K562 (cell line): ENCODE measurements at regions not wholly inside any gene's neighbourhood (a gene's known extent, or its start where the extent isn't known, plus 50 kb on each side); places are given as distances from the start of the nearest gene placed in this dataset.

Experiments
- ATAC-seq: fragments of 200-7000 bp; cut with Tn5 transposase; 3 replicates; pipeline ENCODE4 v1.9.1; 2020; ENCODE audit warnings: moderate library complexity
- BruUV-seq: library from RNA; stranded (reverse); fragments of 400-500 nt; replicated peaks from 2 replicates; lab custom pipeline; 2021; lab: Mats Ljungman, UMichigan
- CTCF ChIA-PET: fragments of 300-600 bp; formaldehyde crosslinking; extraction: SDS; loops from one replicate; lab custom pipeline; 2021; ENCODE audit warnings: low intra/inter-chr PET ratio; lab: Yijun Ruan, JAX
- POLR2A ChIA-PET: fragments of 300-600, 350-650 bp; sonication (Branson Sonifier 250); formaldehyde crosslinking; extraction: SDS; loops from one replicate; lab custom pipeline; 2021; ENCODE audit warnings: antibody characterized with exemption, inconsistent platforms; lab: Yijun Ruan, JAX
- DNase-seq, 4 experiments: peaks; one replicate each; pipeline versions ENCODE4 v3.0.0 to v3.0.0-alpha.2; 2011 to 2018; ENCODE audit warnings: low spot score in 3 of 4, mixed read lengths in 3 of 4; ENCODE audit errors: extremely low read depth in 1 of 4
- FAIRE-seq: peaks from 2 replicates; lab custom pipeline; 2011; peaks lifted over from hg19 to GRCh38; lab: Jason Lieb, UNC
- H2AFZ ChIP-seq: 2 replicates; pipeline ENCODE4 v1.6.0; 2011; ENCODE audit warnings: low read depth, low read length, control low read depth, inconsistent platforms
- H3K27ac ChIP-seq: fragments of 200-600 bp; 3 replicates; pipeline ENCODE4 v1.8.0; 2011; ENCODE audit warnings: low read depth, mild to moderate bottlenecking, control low read depth, inconsistent platforms, low read length, moderate library complexity, mixed read lengths; ENCODE audit errors: extremely low read depth
- H3K27me3 ChIP-seq, 2 experiments: fragments of 300-600 bp in 1 of 2; 2 replicates in 1 of 2; 3 replicates in 1 of 2; pipeline versions ENCODE4 v1.6.0 to v1.8.0; 2011; ENCODE audit warnings: inconsistent platforms in 2 of 2, low read length in 2 of 2, mild to moderate bottlenecking in 1 of 2, mixed read lengths in 1 of 2, moderate library complexity in 1 of 2; ENCODE audit not compliant: control insufficient read depth in 2 of 2, insufficient read depth in 2 of 2
- H3K36me3 ChIP-seq: fragments of 300-600 bp; 3 replicates; pipeline ENCODE4 v1.8.0; 2011; ENCODE audit warnings: mild to moderate bottlenecking, low read length, inconsistent platforms; ENCODE audit not compliant: control insufficient read depth, insufficient read depth
- H3K4me1 ChIP-seq, 2 experiments: fragments of 200-600 bp in 1 of 2; replicated peaks in 1 of 2; 2 replicates in 1 of 2; 3 replicates in 1 of 2; pipeline versions ENCODE4 v1.5.1 to v1.8.0; 2011; ENCODE audit warnings: inconsistent platforms in 2 of 2, low read length in 2 of 2, mild to moderate bottlenecking in 1 of 2, mixed read lengths in 1 of 2, moderate library complexity in 1 of 2; ENCODE audit not compliant: control insufficient read depth in 2 of 2, insufficient read depth in 2 of 2
- H3K4me2 ChIP-seq: 2 replicates; pipeline ENCODE4 v1.6.1; 2011; ENCODE audit warnings: low read length, control low read depth, inconsistent platforms, mixed read lengths; ENCODE audit not compliant: insufficient read depth
- H3K4me3 ChIP-seq: fragments of 200-600 bp; sonication (generic), shearing (Covaris generic); 2 replicates; pipeline ENCODE4 v1.5.1; 2016; ENCODE audit warnings: control low read depth, inconsistent platforms
- H3K79me2 ChIP-seq: fragments of 200-600 bp; 3 replicates; pipeline ENCODE4 v1.8.0; 2011; ENCODE audit warnings: low read length, inconsistent platforms; ENCODE audit not compliant: control insufficient read depth, insufficient read depth
- H3K9ac ChIP-seq, 2 experiments: 2 replicates each; pipeline versions ENCODE4 v1.6.0 to v1.6.1; 2011; ENCODE audit warnings: low read depth in 2 of 2, low read length in 2 of 2, control low read depth in 1 of 2, inconsistent platforms in 1 of 2, mild to moderate bottlenecking in 1 of 2, mixed read lengths in 1 of 2; ENCODE audit not compliant: insufficient read depth in 1 of 2
- H3K9me1 ChIP-seq: one replicate; pipeline ENCODE4 v1.6.0; 2011; ENCODE audit warnings: inconsistent platforms, mild to moderate bottlenecking, low read length, moderate library complexity; ENCODE audit not compliant: control insufficient read depth, insufficient read depth
- H3K9me3 ChIP-seq: replicated peaks from 2 replicates; pipeline ENCODE4 v1.5.1; 2011; ENCODE audit warnings: low read depth, low read length, inconsistent platforms; ENCODE audit not compliant: control insufficient read depth, insufficient read depth
- H4K20me1 ChIP-seq: replicated peaks from 2 replicates; pipeline ENCODE4 v1.6.1; 2011; ENCODE audit warnings: low read length, inconsistent platforms, mixed read lengths; ENCODE audit not compliant: control insufficient read depth, insufficient read depth
- ARHGAP35 ChIP-seq: fragments of 450-650 bp; IDR thresholded peaks from 2 replicates; pipeline ENCODE4 v1.6.1; 2018; ENCODE audit not compliant: partially characterized antibody
- BACH1 ChIP-seq: fragments of 200-800 bp; sonication (Bioruptor generic); IDR thresholded peaks from 2 replicates; pipeline ENCODE4 v1.6.1; 2016; ENCODE audit warnings: missing genetic modification characterization, missing compliant biosample characterization
- EWSR1 ChIP-seq: fragments of 450-650 bp; IDR thresholded peaks from 2 replicates; pipeline ENCODE4 v1.6.1; 2018; ENCODE audit warnings: borderline replicate concordance, mild to moderate bottlenecking, low read depth, moderate library complexity; ENCODE audit not compliant: partially characterized antibody
- FOXJ2 ChIP-seq: fragments of 200-800 bp; sonication (Bioruptor generic); IDR thresholded peaks from 2 replicates; pipeline ENCODE4 v1.6.1; 2016; ENCODE audit warnings: missing genetic modification characterization, missing compliant biosample characterization
- HEY1 ChIP-seq: fragments of 250-450 bp; sonication (Bioruptor Pico); IDR thresholded peaks from 2 replicates; pipeline ENCODE4 v1.5.0; 2020; ENCODE audit warnings: mild to moderate bottlenecking, moderate library complexity, borderline replicate concordance
- HIVEP1 ChIP-seq: fragments of 250-450 bp; sonication (Bioruptor Pico); IDR thresholded peaks from 2 replicates; pipeline ENCODE4 v1.4.0; 2020; ENCODE audit warnings: mild to moderate bottlenecking
- MCM7 ChIP-seq, 2 experiments: fragments of 450-650 bp; IDR thresholded peaks; 2 replicates each; pipeline ENCODE4 v1.6.1; 2016 to 2018
- NFXL1 ChIP-seq: fragments of 450-650 bp; formaldehyde crosslinking; IDR thresholded peaks from 2 replicates; pipeline ENCODE4 v1.4.0; 2021; ENCODE audit warnings: mild to moderate bottlenecking
- RFX1 ChIP-seq: fragments of 450-650 bp; IDR thresholded peaks from 2 replicates; pipeline ENCODE4 v1.6.1; 2016; ENCODE audit warnings: mild to moderate bottlenecking, moderate library complexity
- SAP30 ChIP-seq: fragments of 200-600 bp; sonication (generic); IDR thresholded peaks from 2 replicates; pipeline ENCODE4 v1.6.1; 2012; ENCODE audit warnings: borderline replicate concordance, low read depth, mild to moderate bottlenecking, moderate library complexity, low read length, control low read depth, inconsistent platforms; ENCODE audit not compliant: insufficient read depth, poor library complexity, severe bottlenecking
- ZNF184 ChIP-seq: sonication (generic); formaldehyde crosslinking; IDR thresholded peaks from 2 replicates; pipeline ENCODE4 v1.5.0; 2020; ENCODE audit warnings: missing genetic modification reagents
- ZNF263 ChIP-seq: sonication (generic); formaldehyde crosslinking; IDR thresholded peaks from 2 replicates; pipeline ENCODE4 v1.8.0; 2022; ENCODE audit warnings: mild to moderate bottlenecking, missing genetic modification reagents, borderline replicate concordance
- ZNF717 ChIP-seq: fragments of 250-450 bp; sonication (Bioruptor Pico); IDR thresholded peaks from 2 replicates; pipeline ENCODE4 v1.5.0; 2021
- ZSCAN32 ChIP-seq: fragments of 450-650 bp; formaldehyde crosslinking; IDR thresholded peaks from 2 replicates; pipeline ENCODE4 v1.4.0; 2020; ENCODE audit warnings: mild to moderate bottlenecking, moderate library complexity
- WGBS: fragments of 100-300 bp; shearing (Covaris generic); methylation state at CpG from one replicate; pipeline ENCODE4 v1.1.6; 2016; ENCODE audit warnings: low coverage, mixed read lengths; ENCODE audit not compliant: insufficient coverage; ENCODE audit errors: missing lambda C conversion rate; 5-methylcytosine and 5-hydroxymethylcytosine counted together
- in situ Hi-C: fragments of 300-500 bp; cut with MboI; formaldehyde crosslinking; loops from 4 replicates; pipeline ENCODE4 v1.15.0; 2018; ENCODE audit warnings: inconsistent platforms, mixed read lengths
- intact Hi-C: fragments of 100-400 bp; cut with micrococcal nuclease; formaldehyde crosslinking; loops from 2 replicates; pipeline ENCODE4 v1.14.2; 2022
- TF ChIP-seq, protein P1 (sequence below): fragments of 450-650 bp; IDR thresholded peaks from 2 replicates; pipeline ENCODE4 v1.6.1; 2016; ENCODE audit warnings: missing biosample characterization, missing genetic modification characterization
- TF ChIP-seq, protein P2 (sequence below): IDR thresholded peaks from 2 replicates; pipeline ENCODE4 v1.6.1; 2014; ENCODE audit warnings: antibody characterized with exemption
- TF ChIP-seq, protein P3 (sequence below): fragments of 250-450 bp; sonication (Bioruptor Pico); IDR thresholded peaks from 2 replicates; pipeline ENCODE4 v1.4.0; 2020; ENCODE audit warnings: borderline replicate concordance
- TF ChIP-seq, protein P4 (sequence below): IDR thresholded peaks from 2 replicates; pipeline ENCODE4 v1.6.1; 2011; ENCODE audit not compliant: insufficient read length; ENCODE audit errors: extremely low read depth
- TF ChIP-seq, protein P5 (sequence below): sonication (generic); formaldehyde crosslinking; IDR thresholded peaks from 2 replicates; pipeline ENCODE4 v1.8.0; 2022; ENCODE audit warnings: mild to moderate bottlenecking, missing genetic modification reagents

DNA sequence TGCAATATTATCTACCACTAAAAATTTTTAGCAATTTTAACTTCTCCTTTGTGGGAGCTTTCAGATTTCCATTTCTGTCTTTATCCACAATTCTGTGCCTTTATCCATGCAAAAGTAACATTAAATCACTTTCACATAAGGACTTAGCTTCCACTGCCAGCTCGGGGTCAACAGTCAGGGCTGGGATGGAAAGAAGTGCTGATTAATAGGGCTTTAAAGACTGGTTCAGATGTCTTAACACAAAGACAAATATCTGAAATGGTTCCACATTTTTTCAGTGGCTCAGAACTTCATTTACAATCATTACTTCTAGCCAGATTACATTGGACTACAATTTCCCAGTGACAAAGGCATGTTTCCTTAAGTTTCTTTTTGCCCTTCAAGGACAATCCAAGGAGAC, 191.8 kb upstream of the CPHXL start:
- Histone ChIP-seq H3K27ac (no peak overlapping the region), H3K4me3 (no peak overlapping the region), H3K9ac (no peak overlapping the region), H2AFZ (no peak overlapping the region), H3K4me1 (no peaks in the 10 kb centered on the region), H3K4me2 (no peak overlapping the region), H3K79me2 (no peaks in the 10 kb centered on the region), H3K9me3 (no peaks in the 10 kb centered on the region), H4K20me1 (no peaks in the 10 kb centered on the region), H3K9me1 (no peaks in the 10 kb centered on the region), H3K27me3 (no peaks in the 10 kb centered on the region), H3K36me3 (no peaks in the 10 kb centered on the region)
- ChIA-PET POLR2A (no interaction called here), CTCF (interaction anchor here (0.6 kb wide), 1 partner anchor 436 kb away, joined by 4 read pairs; no protein-coding TSS in a partner anchor)
- intact Hi-C loops (loop anchor here (10.0 kb wide), 1 partner anchor 113 kb away; no protein-coding TSS in a partner anchor), in situ Hi-C loops (no loop called here)
- ATAC-seq: no peak
- no TSS peak for BruUV-seq
- FAIRE-seq: no peak
- no peak for DNase-seq
- 0% methylated on average over 1 of the region's 1 CpG for WGBS
- TF ChIP-seq SAP30 (no peak), ZNF717 (no peak), ZNF263 (no peak), HIVEP1 (CRISPR knock-in tag) (no peak), NFXL1 (CRISPR knock-in tag) (no peak), FOXJ2 (tag) (no peak), RFX1 (no peak), BACH1 (tag) (no peak), ZSCAN32 (CRISPR knock-in tag) (no peak), HEY1 (CRISPR knock-in tag) (no peak), ZNF184 (no peak), EWSR1 (no peak), MCM7 (IDR thresholded peaks at IDR 0.05) (no peak), ARHGAP35 (no peak)
- TF ChIP-seq, protein P1, sequence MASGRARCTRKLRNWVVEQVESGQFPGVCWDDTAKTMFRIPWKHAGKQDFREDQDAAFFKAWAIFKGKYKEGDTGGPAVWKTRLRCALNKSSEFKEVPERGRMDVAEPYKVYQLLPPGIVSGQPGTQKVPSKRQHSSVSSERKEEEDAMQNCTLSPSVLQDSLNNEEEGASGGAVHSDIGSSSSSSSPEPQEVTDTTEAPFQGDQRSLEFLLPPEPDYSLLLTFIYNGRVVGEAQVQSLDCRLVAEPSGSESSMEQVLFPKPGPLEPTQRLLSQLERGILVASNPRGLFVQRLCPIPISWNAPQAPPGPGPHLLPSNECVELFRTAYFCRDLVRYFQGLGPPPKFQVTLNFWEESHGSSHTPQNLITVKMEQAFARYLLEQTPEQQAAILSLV (tag): no peak
- TF ChIP-seq, protein P2, sequence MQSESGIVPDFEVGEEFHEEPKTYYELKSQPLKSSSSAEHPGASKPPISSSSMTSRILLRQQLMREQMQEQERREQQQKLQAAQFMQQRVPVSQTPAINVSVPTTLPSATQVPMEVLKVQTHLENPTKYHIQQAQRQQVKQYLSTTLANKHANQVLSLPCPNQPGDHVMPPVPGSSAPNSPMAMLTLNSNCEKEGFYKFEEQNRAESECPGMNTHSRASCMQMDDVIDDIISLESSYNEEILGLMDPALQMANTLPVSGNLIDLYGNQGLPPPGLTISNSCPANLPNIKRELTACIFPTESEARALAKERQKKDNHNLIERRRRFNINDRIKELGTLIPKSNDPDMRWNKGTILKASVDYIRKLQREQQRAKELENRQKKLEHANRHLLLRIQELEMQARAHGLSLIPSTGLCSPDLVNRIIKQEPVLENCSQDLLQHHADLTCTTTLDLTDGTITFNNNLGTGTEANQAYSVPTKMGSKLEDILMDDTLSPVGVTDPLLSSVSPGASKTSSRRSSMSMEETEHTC: no peak
- TF ChIP-seq, protein P3, sequence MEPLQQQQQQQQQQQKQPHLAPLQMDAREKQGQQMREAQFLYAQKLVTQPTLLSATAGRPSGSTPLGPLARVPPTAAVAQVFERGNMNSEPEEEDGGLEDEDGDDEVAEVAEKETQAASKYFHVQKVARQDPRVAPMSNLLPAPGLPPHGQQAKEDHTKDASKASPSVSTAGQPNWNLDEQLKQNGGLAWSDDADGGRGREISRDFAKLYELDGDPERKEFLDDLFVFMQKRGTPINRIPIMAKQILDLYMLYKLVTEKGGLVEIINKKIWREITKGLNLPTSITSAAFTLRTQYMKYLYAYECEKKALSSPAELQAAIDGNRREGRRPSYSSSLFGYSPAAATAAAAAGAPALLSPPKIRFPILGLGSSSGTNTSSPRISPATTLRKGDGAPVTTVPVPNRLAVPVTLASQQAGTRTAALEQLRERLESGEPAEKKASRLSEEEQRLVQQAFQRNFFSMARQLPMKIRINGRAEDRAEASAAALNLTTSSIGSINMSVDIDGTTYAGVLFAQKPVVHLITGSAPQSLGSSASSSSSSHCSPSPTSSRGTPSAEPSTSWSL (CRISPR knock-in tag): no peak
- TF ChIP-seq, protein P4, sequence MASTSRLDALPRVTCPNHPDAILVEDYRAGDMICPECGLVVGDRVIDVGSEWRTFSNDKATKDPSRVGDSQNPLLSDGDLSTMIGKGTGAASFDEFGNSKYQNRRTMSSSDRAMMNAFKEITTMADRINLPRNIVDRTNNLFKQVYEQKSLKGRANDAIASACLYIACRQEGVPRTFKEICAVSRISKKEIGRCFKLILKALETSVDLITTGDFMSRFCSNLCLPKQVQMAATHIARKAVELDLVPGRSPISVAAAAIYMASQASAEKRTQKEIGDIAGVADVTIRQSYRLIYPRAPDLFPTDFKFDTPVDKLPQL: no peak
- TF ChIP-seq, protein P5, sequence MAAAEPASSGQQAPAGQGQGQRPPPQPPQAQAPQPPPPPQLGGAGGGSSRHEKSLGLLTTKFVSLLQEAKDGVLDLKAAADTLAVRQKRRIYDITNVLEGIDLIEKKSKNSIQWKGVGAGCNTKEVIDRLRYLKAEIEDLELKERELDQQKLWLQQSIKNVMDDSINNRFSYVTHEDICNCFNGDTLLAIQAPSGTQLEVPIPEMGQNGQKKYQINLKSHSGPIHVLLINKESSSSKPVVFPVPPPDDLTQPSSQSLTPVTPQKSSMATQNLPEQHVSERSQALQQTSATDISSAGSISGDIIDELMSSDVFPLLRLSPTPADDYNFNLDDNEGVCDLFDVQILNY: no peak
